ENCODE measurements at regions not wholly inside any gene's neighbourhood (a gene's known extent, or its start where the extent isn't known, plus 50 kb on each side); places are given as distances from the start of the nearest gene placed in this dataset.
A peak's percentile ranks its signal among the peaks of the same experiment; 100 is the strongest.

DNA sequence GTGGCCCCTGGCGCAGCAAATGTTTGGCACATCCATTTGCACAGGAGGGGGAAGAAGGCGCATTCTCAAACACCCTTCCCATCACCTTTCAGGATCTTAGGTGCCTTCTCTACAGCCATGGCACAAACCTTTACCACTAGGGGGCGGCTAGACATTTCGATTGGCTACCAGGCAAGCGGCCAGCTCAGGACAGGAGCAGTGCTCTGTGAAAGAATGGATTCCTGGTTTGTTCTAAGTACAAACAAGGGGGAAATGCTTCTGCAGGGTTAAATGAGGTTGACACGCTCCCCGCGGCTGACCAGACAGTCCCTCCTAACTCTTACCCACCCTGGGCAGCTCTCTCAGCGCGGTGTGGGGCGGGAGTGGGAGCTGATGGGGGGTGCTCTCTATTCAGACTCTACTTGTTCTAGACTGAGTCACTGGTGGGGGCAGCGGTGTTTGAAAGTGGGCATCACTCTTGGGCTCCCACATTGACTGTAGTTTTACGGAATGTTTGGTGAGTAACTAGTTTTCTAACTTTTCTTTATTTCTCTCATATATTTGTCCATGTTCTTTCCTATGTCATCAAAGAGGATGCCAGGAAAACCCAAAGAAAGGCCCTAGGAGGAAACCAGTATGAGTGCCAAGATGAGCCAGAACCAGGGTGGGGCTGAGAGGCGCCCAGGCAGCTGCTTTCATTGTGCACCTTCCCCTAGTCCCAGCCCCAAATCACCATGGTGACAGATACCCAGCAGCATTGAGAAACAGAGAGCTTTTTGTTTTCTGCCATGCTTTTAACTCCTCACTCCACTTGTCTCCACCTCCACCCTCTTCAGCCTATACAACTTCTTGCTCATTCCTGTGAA is 61.4 kb upstream of the GPR158 start:
- DNase-seq (ENCODE audit: low read depth in 4 of 4, low spot score in 2 of 4) = peak in 3 of 4 donors; percentile 39 to 70 (median 52)

DNA sequence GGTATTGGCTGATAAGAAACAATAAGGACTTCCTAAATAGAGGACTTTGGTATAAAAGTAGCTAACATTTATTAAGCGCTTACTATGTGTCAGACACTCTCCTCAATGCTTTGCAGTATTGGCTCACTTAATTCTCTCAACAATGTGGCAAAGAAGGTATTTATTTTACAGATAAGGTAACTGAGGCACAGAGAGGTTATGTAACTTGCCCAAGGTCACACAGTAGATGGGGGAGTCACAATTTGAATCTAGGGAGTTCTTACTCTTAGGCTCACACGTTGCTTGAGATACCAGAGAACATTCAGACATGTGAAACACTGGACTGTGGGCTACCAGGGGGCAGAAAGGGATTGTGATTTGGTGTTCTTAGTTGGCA is 60.8 kb upstream of the GPR158 start:
- DNase-seq (ENCODE audit: low read depth in 4 of 4, low spot score in 2 of 4) = no peak

DNA sequence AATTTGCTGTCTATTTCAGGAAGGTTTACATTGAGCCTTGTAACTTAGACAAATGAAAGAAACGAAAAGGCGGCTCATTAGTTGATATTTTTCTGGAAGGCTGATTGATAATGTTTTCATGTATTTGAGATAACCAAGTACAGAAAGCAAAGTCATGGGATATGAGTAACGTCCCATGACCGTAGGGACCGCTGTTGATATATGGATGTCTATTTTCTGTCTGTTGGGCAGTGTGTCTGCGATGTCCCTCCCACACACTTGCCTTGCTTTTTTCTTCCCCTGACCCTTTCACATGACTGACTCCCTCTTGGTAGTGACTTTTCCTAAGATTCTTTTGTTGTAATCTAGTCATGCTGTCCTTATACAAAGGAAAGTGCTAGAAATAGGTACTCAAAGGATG is 57.0 kb upstream of the GPR158 start:
- no peak for DNase-seq (ENCODE audit: low read depth in 4 of 4, low spot score in 2 of 4)

DNA sequence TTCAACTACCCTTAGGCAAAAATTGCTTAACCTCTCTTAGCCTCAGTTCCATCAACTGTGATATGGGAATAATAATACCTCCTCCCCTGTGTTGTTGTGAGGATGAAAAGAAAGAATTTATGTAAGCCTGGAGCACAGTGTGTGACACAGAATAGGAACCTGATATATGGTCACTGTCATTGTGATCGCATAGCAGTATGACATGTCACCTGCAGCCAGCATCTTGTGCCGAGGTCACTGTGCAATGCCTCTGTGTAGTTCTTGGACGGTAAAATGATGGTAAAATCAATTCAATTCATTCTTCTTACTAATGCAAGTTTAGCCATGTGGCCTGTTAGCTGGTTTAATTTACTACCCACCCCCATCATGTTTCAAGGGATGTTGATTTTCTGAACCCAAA is 54.6 kb upstream of the GPR158 start:
- DNase-seq (ENCODE audit: low read depth in 4 of 4, low spot score in 2 of 4) = no peak
